ENCODE measurements at regions not wholly inside any gene's neighbourhood (a gene's known extent, or its start where the extent isn't known, plus 50 kb on each side); places are given as distances from the start of the nearest gene placed in this dataset.

DNA sequence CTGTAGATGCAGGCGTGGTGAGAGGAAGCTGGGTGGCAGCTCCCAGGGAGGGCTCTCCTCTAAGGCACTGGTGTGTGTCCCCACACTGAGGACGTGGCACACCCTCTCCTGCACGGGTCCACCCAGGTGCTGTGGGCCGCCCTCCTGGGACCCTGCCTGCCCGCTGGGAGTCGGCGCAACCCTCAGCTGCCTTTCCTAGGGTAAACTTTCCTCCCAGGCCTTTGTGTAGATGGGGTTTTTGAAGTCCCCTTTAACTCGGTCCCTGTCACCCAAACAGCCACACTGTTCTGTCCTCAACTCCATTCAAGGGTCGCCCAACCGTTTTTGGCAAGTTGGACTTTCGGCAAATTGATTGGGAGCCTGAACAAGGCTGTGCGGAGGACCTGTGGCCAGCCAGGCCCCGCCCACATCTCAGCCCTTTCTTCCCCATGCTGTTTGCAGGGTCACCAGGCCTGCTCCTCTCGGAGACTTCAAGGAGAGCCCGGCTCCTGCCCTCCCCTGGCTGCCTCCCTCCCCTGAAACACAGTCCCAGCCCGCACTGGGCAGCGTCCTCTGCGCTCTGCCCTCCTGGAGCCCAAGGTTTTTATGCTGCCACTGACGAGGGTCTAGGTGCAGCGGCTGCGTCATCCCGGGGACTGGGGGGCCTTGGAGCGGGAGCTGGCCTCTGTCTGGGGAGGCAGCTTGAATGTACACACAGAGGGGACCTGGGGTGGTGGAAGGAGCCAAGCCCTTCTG lies 1126.2 kb downstream of the BRD1 start:
- 52 to 77% (median 75%) methylated on average over 18 to 23 of the region's 23 CpGs for WGBS, 5 donors
- Histone ChIP-seq H3K27me3 (peaks cover 0 to 12% (median 0%) of the 10 kb centered on the region in 3 donors), H3K36me3 (no peaks in the 10 kb centered on the region), H3K4me1 (peaks cover 0 to 10% (median 4%) of the 10 kb centered on the region in 4 donors), H3K27ac (no peak overlapping the region), H3K4me3 (no peak overlapping the region), H3K9me3 (no peaks in the 10 kb centered on the region)
- intact Hi-C loops (cut with DNase I; ENCODE audit: low total_unique reads), result no loop called here
- TF ChIP-seq POLR2AphosphoS5 (IDR thresholded peaks at IDR 0.05) (no peak), POLR2A (IDR thresholded peaks at IDR 0.05) (no peak), EP300 (IDR thresholded peaks at IDR 0.05) (no peak)
- TF ChIP-seq, protein P1, sequence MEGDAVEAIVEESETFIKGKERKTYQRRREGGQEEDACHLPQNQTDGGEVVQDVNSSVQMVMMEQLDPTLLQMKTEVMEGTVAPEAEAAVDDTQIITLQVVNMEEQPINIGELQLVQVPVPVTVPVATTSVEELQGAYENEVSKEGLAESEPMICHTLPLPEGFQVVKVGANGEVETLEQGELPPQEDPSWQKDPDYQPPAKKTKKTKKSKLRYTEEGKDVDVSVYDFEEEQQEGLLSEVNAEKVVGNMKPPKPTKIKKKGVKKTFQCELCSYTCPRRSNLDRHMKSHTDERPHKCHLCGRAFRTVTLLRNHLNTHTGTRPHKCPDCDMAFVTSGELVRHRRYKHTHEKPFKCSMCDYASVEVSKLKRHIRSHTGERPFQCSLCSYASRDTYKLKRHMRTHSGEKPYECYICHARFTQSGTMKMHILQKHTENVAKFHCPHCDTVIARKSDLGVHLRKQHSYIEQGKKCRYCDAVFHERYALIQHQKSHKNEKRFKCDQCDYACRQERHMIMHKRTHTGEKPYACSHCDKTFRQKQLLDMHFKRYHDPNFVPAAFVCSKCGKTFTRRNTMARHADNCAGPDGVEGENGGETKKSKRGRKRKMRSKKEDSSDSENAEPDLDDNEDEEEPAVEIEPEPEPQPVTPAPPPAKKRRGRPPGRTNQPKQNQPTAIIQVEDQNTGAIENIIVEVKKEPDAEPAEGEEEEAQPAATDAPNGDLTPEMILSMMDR (IDR thresholded peaks at IDR 0.05), result no peak
- DNase-seq, result peak in 1 of 2 donors; percentile 38

DNA sequence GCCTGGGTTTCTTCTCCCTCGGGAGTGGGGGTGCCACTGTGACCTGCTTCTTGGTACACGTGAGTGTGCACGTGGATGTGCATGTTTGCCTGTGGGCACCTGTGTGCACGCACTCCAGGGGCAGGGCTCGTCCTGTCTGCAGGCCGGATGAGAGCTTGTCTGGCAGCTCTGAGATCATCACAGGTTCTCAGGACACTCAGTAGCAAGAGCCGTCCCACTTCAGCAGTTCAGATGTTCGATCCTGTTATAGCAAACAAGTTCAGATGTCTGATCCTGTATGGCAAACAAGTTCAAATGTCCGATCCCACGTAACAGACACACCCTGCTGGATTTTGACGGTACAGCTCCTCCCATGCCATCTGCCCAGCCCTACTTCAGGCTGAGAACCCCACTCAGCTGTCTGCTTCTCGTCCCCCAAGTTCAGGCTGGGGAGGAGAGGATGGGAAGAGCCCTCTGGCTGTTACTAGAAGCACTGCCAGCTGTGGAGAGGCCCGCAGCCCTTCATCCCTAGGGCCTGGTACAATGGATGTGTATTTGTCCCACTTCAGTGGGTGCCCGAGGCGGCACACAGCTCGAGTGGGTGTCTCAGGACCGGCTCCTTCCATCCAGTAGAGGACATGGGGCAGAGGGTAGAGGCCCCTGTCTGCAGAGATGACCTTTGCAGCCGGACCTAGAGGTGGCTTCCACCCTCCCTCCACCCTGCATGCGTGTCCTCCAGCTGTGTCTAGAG lies 1126.9 kb downstream of the BRD1 start:
- no peaks in the 10 kb centered on the region for H3K36me3 ChIP-seq
- DNase-seq, result no peak
- peaks cover 0 to 10% (median 4%) of the 10 kb centered on the region in 4 donors for H3K4me1 ChIP-seq
- WGBS, 5 donors, result 73 to 80% (median 76%) methylated on average over 15 to 19 of the region's 19 CpGs
- H3K27me3 ChIP-seq, result peaks cover 0 to 12% (median 0%) of the 10 kb centered on the region in 3 donors
- no peaks in the 10 kb centered on the region for H3K9me3 ChIP-seq
- intact Hi-C loops (cut with DNase I; ENCODE audit: low total_unique reads), result no loop called here
- H3K27ac ChIP-seq, result no peak overlapping the region
- no peak for TF ChIP-seq POLR2AphosphoS5 (IDR thresholded peaks at IDR 0.05)
- TF ChIP-seq, protein P1 (IDR thresholded peaks at IDR 0.05), result no peak
- no peak for TF ChIP-seq EP300 (IDR thresholded peaks at IDR 0.05)
- TF ChIP-seq POLR2A (IDR thresholded peaks at IDR 0.05), result no peak
- no peak overlapping the region for H3K4me3 ChIP-seq

DNA sequence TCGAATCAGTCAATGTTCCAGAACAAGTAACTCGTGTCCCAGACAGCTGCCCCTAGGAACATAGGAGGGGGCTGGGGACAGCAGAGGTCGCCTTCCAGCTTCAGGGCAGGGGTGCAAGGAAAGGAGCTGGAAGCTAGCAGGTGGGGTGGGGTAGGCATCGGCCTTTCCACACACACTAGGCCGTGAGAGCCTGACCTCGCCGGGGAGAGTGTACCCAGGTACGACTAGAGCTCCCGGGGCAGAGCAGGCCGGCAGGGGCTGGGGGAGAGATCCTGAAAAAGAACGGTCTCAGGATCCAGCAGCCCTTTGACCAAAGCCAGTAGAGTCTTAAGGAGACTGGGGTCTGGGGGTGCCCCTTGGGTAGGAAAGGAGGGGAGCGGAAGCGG lies 1127.5 kb downstream of the BRD1 start:
- Histone ChIP-seq H3K4me1 (peaks cover 0 to 10% (median 4%) of the 10 kb centered on the region in 4 donors), H3K9me3 (no peaks in the 10 kb centered on the region), H3K4me3 (no peak overlapping the region), H3K27ac (no peak overlapping the region), H3K27me3 (peaks cover 0 to 12% (median 0%) of the 10 kb centered on the region in 3 donors), H3K36me3 (no peaks in the 10 kb centered on the region)
- 73 to 92% (median 84%) methylated on average over 13 of the region's 13 CpGs for WGBS, 5 donors
- TF ChIP-seq POLR2AphosphoS5 (IDR thresholded peaks at IDR 0.05) (no peak), POLR2A (IDR thresholded peaks at IDR 0.05) (no peak), EP300 (IDR thresholded peaks at IDR 0.05) (no peak)
- TF ChIP-seq, protein P1 (IDR thresholded peaks at IDR 0.05), result no peak
- intact Hi-C loops (cut with DNase I; ENCODE audit: low total_unique reads), result no loop called here
- DNase-seq, result no peak

DNA sequence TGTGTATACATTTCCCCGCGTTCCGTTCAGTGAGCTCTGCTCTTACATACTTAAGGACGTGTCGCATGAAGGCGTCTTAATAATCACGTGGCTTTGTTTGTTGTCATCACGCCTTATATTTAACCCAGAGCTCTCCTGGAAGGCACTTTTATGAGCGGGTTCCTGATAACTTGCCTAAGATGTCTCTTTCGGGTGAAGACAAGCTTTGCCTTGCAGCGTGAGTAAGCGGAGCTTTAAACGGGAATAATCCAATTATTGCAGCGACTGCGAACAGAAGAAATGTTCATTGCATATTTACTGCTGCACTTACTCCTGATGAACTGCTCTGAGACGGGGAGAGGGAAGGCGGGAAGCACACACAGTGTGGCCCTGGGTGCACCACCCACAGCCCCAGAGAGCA lies 1128.2 kb downstream of the BRD1 start:
- no peak for DNase-seq
- Histone ChIP-seq H3K9me3 (no peaks in the 10 kb centered on the region), H3K27me3 (peaks cover 0 to 15% (median 0%) of the 10 kb centered on the region in 3 donors), H3K4me1 (peaks cover 0 to 10% (median 4%) of the 10 kb centered on the region in 4 donors), H3K27ac (no peak overlapping the region), H3K36me3 (no peaks in the 10 kb centered on the region), H3K4me3 (no peak overlapping the region)
- intact Hi-C loops (cut with DNase I; ENCODE audit: low total_unique reads), result no loop called here
- TF ChIP-seq POLR2A (IDR thresholded peaks at IDR 0.05) (no peak), POLR2AphosphoS5 (IDR thresholded peaks at IDR 0.05) (no peak), EP300 (IDR thresholded peaks at IDR 0.05) (no peak)
- TF ChIP-seq, protein P1 (IDR thresholded peaks at IDR 0.05), result no peak
- WGBS, 5 donors, result 82 to 88% (median 87%) methylated on average over 17 of the region's 17 CpGs
